NOMO-1 (cell line): ENCODE measurements at regions not wholly inside any gene's neighbourhood (a gene's known extent, or its start where the extent isn't known, plus 50 kb on each side); places are given as distances from the start of the nearest gene placed in this dataset.
"Not testable (repeated sequence)": the region's sequence is repeated elsewhere in the genome, so short reads cannot be mapped to it uniquely, and the experiment has no call there.

Source experiments
- DNase-seq, 2 experiments: peaks; one replicate each; lab custom pipeline; 2025; ENCODE audit not compliant: unreplicated experiment in 2 of 2; lab: John Stamatoyannopoulos, UW

GRCh38 chrX:150205011-150205410 lies 158.1 kb upstream of the MAMLD1 start:
- DNase-seq, result no peak

GRCh38 chrX:150207733-150208132 lies 155.4 kb upstream of the MAMLD1 start:
- DNase-seq, result no peak

GRCh38 chrX:150211988-150212387 lies 151.1 kb upstream of the MAMLD1 start:
- no peak for DNase-seq

GRCh38 chrX:150212672-150213480 lies 150.2 kb upstream of the MAMLD1 start:
- no peak for DNase-seq

GRCh38 chrX:150213481-150214030 lies 149.6 kb upstream of the MAMLD1 start:
- DNase-seq, result no peak

GRCh38 chrX:150216000-150216399 lies 147.1 kb upstream of the MAMLD1 start:
- DNase-seq, result not testable (repeated sequence)

GRCh38 chrX:150216716-150217115 lies 146.4 kb upstream of the MAMLD1 start:
- no peak for DNase-seq

GRCh38 chrX:150217609-150218008 lies 145.5 kb upstream of the MAMLD1 start:
- no peak for DNase-seq

- no peak for DNase-seq
These were observed 143.5 kb upstream of the MAMLD1 start for GRCh38 chrX:150219374-150220185.

GRCh38 chrX:150223176-150224015 lies 139.7 kb upstream of the MAMLD1 start:
- no peak for DNase-seq

GRCh38 chrX:150224676-150225075 lies 138.4 kb upstream of the MAMLD1 start:
- DNase-seq, result no peak

- no peak for DNase-seq
These were observed 137.9 kb upstream of the MAMLD1 start for GRCh38 chrX:150225266-150225665.

GRCh38 chrX:150225756-150226155 lies 137.4 kb upstream of the MAMLD1 start:
- no peak for DNase-seq

- DNase-seq, result no peak
These were observed 136.7 kb upstream of the MAMLD1 start for GRCh38 chrX:150226223-150226965.

GRCh38 chrX:150227321-150227860 lies 135.7 kb upstream of the MAMLD1 start:
- DNase-seq, result no peak

GRCh38 chrX:150227873-150228410 lies 135.2 kb upstream of the MAMLD1 start:
- DNase-seq, result no peak

GRCh38 chrX:150228431-150228830 lies 134.7 kb upstream of the MAMLD1 start:
- no peak for DNase-seq

- no peak for DNase-seq
These were observed 134.1 kb upstream of the MAMLD1 start for GRCh38 chrX:150229030-150229429.

- DNase-seq, result no peak
These were observed 133.6 kb upstream of the MAMLD1 start for GRCh38 chrX:150229481-150229880.
